Astrocyte (in vitro differentiated cells and primary cell): ENCODE measurements at regions not wholly inside any gene's neighbourhood (a gene's known extent, or its start where the extent isn't known, plus 50 kb on each side); places are given as distances from the start of the nearest gene placed in this dataset.
A peak's percentile ranks its signal among the peaks of the same experiment; 100 is the strongest.

Experiments used
- DNase-seq: peaks from one replicate; pipeline ENCODE4 v3.0.0-alpha.2; 2010; ENCODE audit warnings: low read depth
- FAIRE-seq: peaks from 2 replicates; lab custom pipeline; 2011; peaks lifted over from hg19 to GRCh38; lab: Jason Lieb, UNC
- H2AFZ ChIP-seq: 2 replicates; pipeline ENCODE4 v1.6.0; 2012; ENCODE audit warnings: low read depth, low read length, inconsistent platforms
- H3K27ac ChIP-seq: 2 replicates; pipeline ENCODE4 v1.5.1; 2011; ENCODE audit warnings: low read depth, low read length, inconsistent platforms
- H3K27me3 ChIP-seq: 2 replicates; pipeline ENCODE4 v1.6.0; 2011; ENCODE audit warnings: low read length, inconsistent platforms; ENCODE audit not compliant: insufficient read depth
- H3K36me3 ChIP-seq: 2 replicates; pipeline ENCODE4 v1.5.1; 2011; ENCODE audit warnings: low read length, inconsistent platforms; ENCODE audit not compliant: insufficient read depth
- H3K4me1 ChIP-seq: 2 replicates; pipeline ENCODE4 v1.5.1; 2011; ENCODE audit warnings: low read length, inconsistent platforms; ENCODE audit not compliant: insufficient read depth
- H3K4me2 ChIP-seq: 2 replicates; pipeline ENCODE4 v1.6.0; 2012; ENCODE audit warnings: low read length, inconsistent platforms
- H3K4me3 ChIP-seq: 2 replicates; pipeline ENCODE4 v1.5.1; 2011; ENCODE audit warnings: low read depth, mild to moderate bottlenecking, low read length, inconsistent platforms; ENCODE audit not compliant: insufficient read depth
- H3K79me2 ChIP-seq: 2 replicates; pipeline ENCODE4 v1.6.0; 2012; ENCODE audit warnings: mild to moderate bottlenecking, low read length, inconsistent platforms; ENCODE audit not compliant: insufficient read depth
- H3K9ac ChIP-seq: 2 replicates; pipeline ENCODE4 v1.6.0; 2012; ENCODE audit warnings: mild to moderate bottlenecking, low read length, inconsistent platforms
- H3K9me3 ChIP-seq: 2 replicates; pipeline ENCODE4 v1.5.1; 2012; ENCODE audit warnings: low read depth, mild to moderate bottlenecking, low read length, inconsistent platforms; ENCODE audit not compliant: insufficient read depth
- H4K20me1 ChIP-seq: 2 replicates; pipeline ENCODE4 v1.6.0; 2012; ENCODE audit warnings: low read length, inconsistent platforms; ENCODE audit not compliant: insufficient read depth
- H3K27ac Mint-ChIP-seq: one replicate; pipeline ENCODE4 v1.8.0; 2021; ENCODE audit warnings: mild to moderate bottlenecking, mixed read lengths; ENCODE audit not compliant: unreplicated experiment
- H3K27me3 Mint-ChIP-seq: one replicate; pipeline ENCODE4 v1.8.0; 2021; ENCODE audit warnings: low read depth, mixed read lengths; ENCODE audit not compliant: unreplicated experiment
- H3K36me3 Mint-ChIP-seq: one replicate; pipeline ENCODE4 v1.8.0; 2021; ENCODE audit warnings: low read depth, mixed read lengths; ENCODE audit not compliant: unreplicated experiment
- H3K4me1 Mint-ChIP-seq: one replicate; pipeline ENCODE4 v1.8.0; 2021; ENCODE audit warnings: low read depth, mixed read lengths; ENCODE audit not compliant: unreplicated experiment
- H3K4me3 Mint-ChIP-seq: one replicate; pipeline ENCODE4 v1.8.0; 2021; ENCODE audit warnings: mild to moderate bottlenecking, moderate library complexity, mixed read lengths; ENCODE audit not compliant: unreplicated experiment
- H3K9me3 Mint-ChIP-seq: one replicate; pipeline ENCODE4 v1.8.0; 2021; ENCODE audit warnings: mild to moderate bottlenecking, mixed read lengths; ENCODE audit not compliant: unreplicated experiment
- CTCF ChIP-seq: IDR thresholded peaks from 2 replicates; pipeline ENCODE4 v1.5.1; 2011; ENCODE audit warnings: low read depth, mild to moderate bottlenecking, inconsistent platforms, low read length, moderate library complexity; ENCODE audit not compliant: insufficient read depth
- EZH2 ChIP-seq: IDR thresholded peaks from 2 replicates; pipeline ENCODE4 v1.6.1; 2012; ENCODE audit warnings: mild to moderate bottlenecking, low read length, inconsistent platforms; ENCODE audit not compliant: insufficient read depth

GRCh38 chr10:47241946-47242867 is 57.8 kb upstream of the GDF10 start:
- Mint-ChIP-seq H3K4me1 (no peaks in the 10 kb centered on the region), H3K27me3 (peaks cover 53% of the 10 kb centered on the region), H3K36me3 (no peaks in the 10 kb centered on the region), H3K4me3 (no peak overlapping the region), H3K9me3 (no peaks in the 10 kb centered on the region), H3K27ac (peak overlapping the region; percentile 58)
- Histone ChIP-seq H3K27me3 (peaks cover 6% of the 10 kb centered on the region), H3K27ac (no peak overlapping the region), H3K9ac (no peak overlapping the region), H3K36me3 (no peaks in the 10 kb centered on the region), H3K4me2 (no peak overlapping the region), H3K4me3 (no peak overlapping the region), H2AFZ (no peak overlapping the region), H3K9me3 (no peaks in the 10 kb centered on the region), H3K4me1 (no peaks in the 10 kb centered on the region), H4K20me1 (no peaks in the 10 kb centered on the region), H3K79me2 (no peaks in the 10 kb centered on the region)
- FAIRE-seq (no peak), DNase-seq (no peak)
- no peak for TF ChIP-seq CTCF
- TF ChIP-seq EZH2 = no peak

- Mint-ChIP-seq H3K27me3 (peaks cover 55% of the 10 kb centered on the region), H3K27ac (no peak overlapping the region), H3K36me3 (no peaks in the 10 kb centered on the region), H3K4me1 (no peaks in the 10 kb centered on the region), H3K9me3 (no peaks in the 10 kb centered on the region), H3K4me3 (no peak overlapping the region)
- no peaks in the 10 kb centered on the region for H3K36me3 ChIP-seq
- no peak overlapping the region for H3K9ac ChIP-seq
- no peak overlapping the region for H3K27ac ChIP-seq
- TF ChIP-seq EZH2 (no peak), CTCF (no peak)
- FAIRE-seq (no peak), DNase-seq (no peak)
- no peak overlapping the region for H3K4me3 ChIP-seq
- no peaks in the 10 kb centered on the region for H3K79me2 ChIP-seq
- no peak overlapping the region for H2AFZ ChIP-seq
- H3K27me3 ChIP-seq = peaks cover 6% of the 10 kb centered on the region
- no peaks in the 10 kb centered on the region for H3K4me1 ChIP-seq
- no peaks in the 10 kb centered on the region for H4K20me1 ChIP-seq
- no peak overlapping the region for H3K4me2 ChIP-seq
- no peaks in the 10 kb centered on the region for H3K9me3 ChIP-seq
These were observed 56.6 kb upstream of the GDF10 start for GRCh38 chr10:47243356-47243755.

GRCh38 chr10:47243791-47244190 is 56.2 kb upstream of the GDF10 start:
- Mint-ChIP-seq H3K4me1 (no peaks in the 10 kb centered on the region), H3K4me3 (no peak overlapping the region), H3K9me3 (no peaks in the 10 kb centered on the region), H3K27me3 (peaks cover 60% of the 10 kb centered on the region), H3K27ac (no peak overlapping the region), H3K36me3 (no peaks in the 10 kb centered on the region)
- Histone ChIP-seq H3K36me3 (no peaks in the 10 kb centered on the region), H2AFZ (no peak overlapping the region), H4K20me1 (no peaks in the 10 kb centered on the region), H3K9ac (no peak overlapping the region), H3K4me1 (no peaks in the 10 kb centered on the region), H3K9me3 (no peaks in the 10 kb centered on the region), H3K27ac (no peak overlapping the region), H3K27me3 (peaks cover 6% of the 10 kb centered on the region), H3K4me2 (no peak overlapping the region), H3K79me2 (no peaks in the 10 kb centered on the region), H3K4me3 (no peak overlapping the region)
- FAIRE-seq (no peak), DNase-seq (no peak)
- TF ChIP-seq CTCF = no peak
- no peak for TF ChIP-seq EZH2
